ENCODE measurements at regions not wholly inside any gene's neighbourhood (a gene's known extent, or its start where the extent isn't known, plus 50 kb on each side); places are given as distances from the start of the nearest gene placed in this dataset.

GRCh38 chr2:137893145-137893544, 71.1 kb upstream of the HNMT start:
- Histone ChIP-seq H3K27ac (ENCODE audit: low read depth in 1 of 2, low read length in 2 of 2) (no peak overlapping the region), H3K4me1 (ENCODE audit: insufficient read depth, low read length) (no peaks in the 10 kb centered on the region), H3K4me3 (ENCODE audit: low read length) (no peak overlapping the region), H3K27me3 (ENCODE audit: control insufficient read depth in 1 of 2, insufficient read depth in 2 of 2, low read length in 2 of 2) (no peaks in the 10 kb centered on the region), H3K36me3 (ENCODE audit: insufficient read depth, low read length) (no peaks in the 10 kb centered on the region), H3K9me3 (ENCODE audit: control insufficient read depth in 1 of 2, insufficient read depth in 1 of 2, low read length in 2 of 2) (no peaks in the 10 kb centered on the region)
- TF ChIP-seq CTCF (IDR thresholded peaks at IDR 0.05) = no peak
- Mint-ChIP-seq H3K27me3 (peaks cover 6% of the 10 kb centered on the region), H3K4me3 (no peak overlapping the region), H3K27ac (no peak overlapping the region), H3K4me1 (ENCODE audit: low read depth) (no peaks in the 10 kb centered on the region), H3K36me3 (ENCODE audit: low read depth) (no peaks in the 10 kb centered on the region), H3K9me3 (no peaks in the 10 kb centered on the region)
- ChIA-PET POLR2A (no interaction called here), CTCF (no interaction called here)
- intact Hi-C loops (cut with DNase I, micrococcal nuclease) = no loop called here
- ATAC-seq (ENCODE audit: poor library complexity) (no peak), DNase-seq (no peak)

- POLR2A ChIA-PET = no interaction called here
- no peak for TF ChIP-seq CTCF (IDR thresholded peaks at IDR 0.05)
- Histone ChIP-seq H3K9me3 (ENCODE audit: control insufficient read depth in 1 of 2, insufficient read depth in 1 of 2, low read length in 2 of 2) (no peaks in the 10 kb centered on the region), H3K4me3 (ENCODE audit: low read length) (no peak overlapping the region), H3K27ac (ENCODE audit: low read depth in 1 of 2, low read length in 2 of 2) (no peak overlapping the region), H3K4me1 (ENCODE audit: insufficient read depth, low read length) (no peaks in the 10 kb centered on the region), H3K36me3 (ENCODE audit: insufficient read depth, low read length) (no peaks in the 10 kb centered on the region), H3K27me3 (ENCODE audit: control insufficient read depth in 1 of 2, insufficient read depth in 2 of 2, low read length in 2 of 2) (no peaks in the 10 kb centered on the region)
- no peak for DNase-seq
- H3K4me1 Mint-ChIP-seq (ENCODE audit: low read depth) = no peaks in the 10 kb centered on the region
- no peaks in the 10 kb centered on the region for H3K36me3 Mint-ChIP-seq (ENCODE audit: low read depth)
- no peaks in the 10 kb centered on the region for H3K9me3 Mint-ChIP-seq
- peaks cover 6% of the 10 kb centered on the region for H3K27me3 Mint-ChIP-seq
- CTCF ChIA-PET = no interaction called here
- intact Hi-C loops (cut with DNase I, micrococcal nuclease) = no loop called here
- no peak for ATAC-seq (ENCODE audit: poor library complexity)
- H3K4me3 Mint-ChIP-seq = no peak overlapping the region
- H3K27ac Mint-ChIP-seq = no peak overlapping the region
Measured at GRCh38 chr2:137896467-137896866, 67.8 kb upstream of the HNMT start.

GRCh38 chr2:137897082-137897481, 67.2 kb upstream of the HNMT start:
- H3K4me1 ChIP-seq (ENCODE audit: insufficient read depth, low read length) = no peaks in the 10 kb centered on the region
- no peak overlapping the region for H3K27ac ChIP-seq (ENCODE audit: low read depth in 1 of 2, low read length in 2 of 2)
- no peak for DNase-seq
- H3K36me3 Mint-ChIP-seq (ENCODE audit: low read depth) = no peaks in the 10 kb centered on the region
- no peaks in the 10 kb centered on the region for H3K27me3 ChIP-seq (ENCODE audit: control insufficient read depth in 1 of 2, insufficient read depth in 2 of 2, low read length in 2 of 2)
- no peak for TF ChIP-seq CTCF (IDR thresholded peaks at IDR 0.05)
- CTCF ChIA-PET = no interaction called here
- no peak overlapping the region for H3K4me3 Mint-ChIP-seq
- H3K27me3 Mint-ChIP-seq = peaks cover 6% of the 10 kb centered on the region
- POLR2A ChIA-PET = no interaction called here
- no peaks in the 10 kb centered on the region for H3K4me1 Mint-ChIP-seq (ENCODE audit: low read depth)
- H3K9me3 ChIP-seq (ENCODE audit: control insufficient read depth in 1 of 2, insufficient read depth in 1 of 2, low read length in 2 of 2) = no peaks in the 10 kb centered on the region
- H3K9me3 Mint-ChIP-seq = no peaks in the 10 kb centered on the region
- no peak overlapping the region for H3K27ac Mint-ChIP-seq
- no peak for ATAC-seq (ENCODE audit: poor library complexity)
- H3K4me3 ChIP-seq (ENCODE audit: low read length) = no peak overlapping the region
- no peaks in the 10 kb centered on the region for H3K36me3 ChIP-seq (ENCODE audit: insufficient read depth, low read length)
- intact Hi-C loops (cut with DNase I, micrococcal nuclease) = no loop called here

Data from CD4-positive, alpha-beta T cell (primary cell).